SK-N-SH treated with all-trans-retinoic acid at 6 μM for 48 hours (cell line): ENCODE measurements at regions not wholly inside any gene's neighbourhood (a gene's known extent, or its start where the extent isn't known, plus 50 kb on each side); places are given as distances from the start of the nearest gene placed in this dataset.

ENCODE experiments used
- BACH2 ChIP-seq: fragments of 250-450 bp; sonication (Bioruptor Pico); IDR thresholded peaks from 2 replicates; pipeline ENCODE4 v1.9.0; 2021; ENCODE audit warnings: mild to moderate bottlenecking, borderline replicate concordance
- ESRRG ChIP-seq: fragments of 250-450 bp; sonication (Bioruptor Pico); IDR thresholded peaks from 2 replicates; pipeline ENCODE4 v1.6.1; 2021; ENCODE audit warnings: mild to moderate bottlenecking
- GLIS3 ChIP-seq: fragments of 250-450 bp; sonication (Bioruptor Pico); IDR thresholded peaks from 2 replicates; pipeline ENCODE4 v1.5.0; 2020; ENCODE audit warnings: mild to moderate bottlenecking, moderate library complexity
- PPARA ChIP-seq: fragments of 250-450 bp; sonication (Bioruptor Pico); IDR thresholded peaks from 2 replicates; pipeline ENCODE4 v1.5.0; 2020; ENCODE audit warnings: mild to moderate bottlenecking, borderline replicate concordance
- RARB ChIP-seq: fragments of 250-450 bp; sonication (Bioruptor Pico); IDR thresholded peaks from 2 replicates; pipeline ENCODE4 v1.8.0; 2021; ENCODE audit warnings: mild to moderate bottlenecking, moderate library complexity
- TCF4 ChIP-seq: fragments of 250-450 bp; sonication (Bioruptor Pico); IDR thresholded peaks from 2 replicates; pipeline ENCODE4 v1.8.0; 2021; ENCODE audit warnings: mild to moderate bottlenecking, moderate library complexity, borderline replicate concordance
- TOX ChIP-seq: fragments of 250-450 bp; sonication (Bioruptor Pico); IDR thresholded peaks from 2 replicates; pipeline ENCODE4 v1.8.0; 2021; ENCODE audit warnings: mild to moderate bottlenecking, moderate library complexity, borderline replicate concordance
- ZC3H10 ChIP-seq: fragments of 250-450 bp; sonication (Bioruptor Pico); IDR thresholded peaks from 2 replicates; pipeline ENCODE4 v1.5.1; 2021; ENCODE audit warnings: mild to moderate bottlenecking, moderate library complexity
- ZFP3 ChIP-seq: fragments of 250-450 bp; sonication (Bioruptor Pico); IDR thresholded peaks from 2 replicates; pipeline ENCODE4 v1.5.0; 2020; ENCODE audit warnings: mild to moderate bottlenecking, moderate library complexity
- ZFP30 ChIP-seq: fragments of 450-650 bp; formaldehyde crosslinking; IDR thresholded peaks from 2 replicates; pipeline ENCODE4 v1.5.0; 2022; ENCODE audit warnings: mild to moderate bottlenecking, moderate library complexity
- ZNF70 ChIP-seq: fragments of 450-650 bp; formaldehyde crosslinking; IDR thresholded peaks from 2 replicates; pipeline ENCODE4 v1.5.0; 2020; ENCODE audit warnings: mild to moderate bottlenecking, moderate library complexity
- TF ChIP-seq, protein P1 (sequence below): fragments of 250-450 bp; sonication (Bioruptor Pico); IDR thresholded peaks from 2 replicates; pipeline ENCODE4 v1.5.1; 2021; ENCODE audit warnings: mild to moderate bottlenecking, moderate library complexity
- TF ChIP-seq, protein P2 (sequence below): fragments of 250-450 bp; sonication (Bioruptor Pico); IDR thresholded peaks from 2 replicates; pipeline ENCODE4 v1.5.0; 2020; ENCODE audit warnings: mild to moderate bottlenecking, moderate library complexity

DNA sequence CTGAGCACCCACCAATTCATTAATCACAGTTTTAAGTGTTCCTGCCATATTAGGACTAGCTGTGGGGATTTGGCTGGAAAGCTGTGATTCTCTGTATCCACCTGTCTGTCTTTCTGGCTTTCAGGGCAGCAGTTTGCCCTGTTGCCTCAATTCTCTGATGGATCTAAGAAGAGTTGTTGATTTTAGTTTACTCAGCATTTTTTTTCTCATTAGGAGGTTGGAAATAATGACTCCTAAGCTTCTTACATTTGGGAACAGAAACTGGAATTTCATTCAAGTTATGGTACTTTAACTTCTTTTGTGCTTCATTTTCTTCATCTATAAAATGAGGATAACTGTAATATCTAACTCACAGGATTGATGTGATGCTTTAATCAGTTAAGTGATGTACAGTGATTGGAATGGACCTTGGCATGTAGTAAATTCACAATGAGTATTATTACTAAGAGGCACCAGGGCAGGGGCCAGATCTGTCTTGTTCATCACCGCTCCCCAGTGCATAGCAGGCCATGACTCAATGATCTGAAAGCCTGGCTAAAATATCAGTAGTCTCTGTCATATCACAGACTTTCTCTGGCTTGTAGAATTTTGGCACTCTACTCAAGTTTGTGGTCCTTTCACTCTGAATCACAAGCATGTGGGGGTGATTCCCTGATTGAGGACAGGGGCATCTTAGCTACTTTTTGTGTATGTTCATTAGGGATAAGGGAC, 51.4 kb upstream of the GREM2 start:
- TF ChIP-seq ESRRG (CRISPR knock-in tag): no peak
- TF ChIP-seq ZC3H10 (CRISPR knock-in tag): no peak
- TF ChIP-seq TOX: no peak
- TF ChIP-seq, protein P1, sequence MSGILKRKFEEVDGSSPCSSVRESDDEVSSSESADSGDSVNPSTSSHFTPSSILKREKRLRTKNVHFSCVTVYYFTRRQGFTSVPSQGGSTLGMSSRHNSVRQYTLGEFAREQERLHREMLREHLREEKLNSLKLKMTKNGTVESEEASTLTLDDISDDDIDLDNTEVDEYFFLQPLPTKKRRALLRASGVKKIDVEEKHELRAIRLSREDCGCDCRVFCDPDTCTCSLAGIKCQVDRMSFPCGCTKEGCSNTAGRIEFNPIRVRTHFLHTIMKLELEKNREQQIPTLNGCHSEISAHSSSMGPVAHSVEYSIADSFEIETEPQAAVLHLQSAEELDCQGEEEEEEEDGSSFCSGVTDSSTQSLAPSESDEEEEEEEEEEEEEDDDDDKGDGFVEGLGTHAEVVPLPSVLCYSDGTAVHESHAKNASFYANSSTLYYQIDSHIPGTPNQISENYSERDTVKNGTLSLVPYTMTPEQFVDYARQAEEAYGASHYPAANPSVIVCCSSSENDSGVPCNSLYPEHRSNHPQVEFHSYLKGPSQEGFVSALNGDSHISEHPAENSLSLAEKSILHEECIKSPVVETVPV (CRISPR knock-in tag): no peak
- no peak for TF ChIP-seq GLIS3 (CRISPR knock-in tag)
- TF ChIP-seq ZFP30 (CRISPR knock-in tag): no peak
- no peak for TF ChIP-seq RARB
- TF ChIP-seq PPARA (CRISPR knock-in tag): no peak
- no peak for TF ChIP-seq ZFP3 (CRISPR knock-in tag)
- TF ChIP-seq, protein P2, sequence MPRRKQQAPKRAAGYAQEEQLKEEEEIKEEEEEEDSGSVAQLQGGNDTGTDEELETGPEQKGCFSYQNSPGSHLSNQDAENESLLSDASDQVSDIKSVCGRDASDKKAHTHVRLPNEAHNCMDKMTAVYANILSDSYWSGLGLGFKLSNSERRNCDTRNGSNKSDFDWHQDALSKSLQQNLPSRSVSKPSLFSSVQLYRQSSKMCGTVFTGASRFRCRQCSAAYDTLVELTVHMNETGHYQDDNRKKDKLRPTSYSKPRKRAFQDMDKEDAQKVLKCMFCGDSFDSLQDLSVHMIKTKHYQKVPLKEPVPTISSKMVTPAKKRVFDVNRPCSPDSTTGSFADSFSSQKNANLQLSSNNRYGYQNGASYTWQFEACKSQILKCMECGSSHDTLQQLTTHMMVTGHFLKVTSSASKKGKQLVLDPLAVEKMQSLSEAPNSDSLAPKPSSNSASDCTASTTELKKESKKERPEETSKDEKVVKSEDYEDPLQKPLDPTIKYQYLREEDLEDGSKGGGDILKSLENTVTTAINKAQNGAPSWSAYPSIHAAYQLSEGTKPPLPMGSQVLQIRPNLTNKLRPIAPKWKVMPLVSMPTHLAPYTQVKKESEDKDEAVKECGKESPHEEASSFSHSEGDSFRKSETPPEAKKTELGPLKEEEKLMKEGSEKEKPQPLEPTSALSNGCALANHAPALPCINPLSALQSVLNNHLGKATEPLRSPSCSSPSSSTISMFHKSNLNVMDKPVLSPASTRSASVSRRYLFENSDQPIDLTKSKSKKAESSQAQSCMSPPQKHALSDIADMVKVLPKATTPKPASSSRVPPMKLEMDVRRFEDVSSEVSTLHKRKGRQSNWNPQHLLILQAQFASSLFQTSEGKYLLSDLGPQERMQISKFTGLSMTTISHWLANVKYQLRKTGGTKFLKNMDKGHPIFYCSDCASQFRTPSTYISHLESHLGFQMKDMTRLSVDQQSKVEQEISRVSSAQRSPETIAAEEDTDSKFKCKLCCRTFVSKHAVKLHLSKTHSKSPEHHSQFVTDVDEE: no peak
- no peak for TF ChIP-seq BACH2 (CRISPR knock-in tag)
- no peak for TF ChIP-seq TCF4 (CRISPR knock-in tag)
- TF ChIP-seq ZNF70: no peak
